Hematopoietic multipotent progenitor cell treated with erythropoietin and hydrocortisone succinate and interleukin-3 and kit ligand, for 17 days (in vitro differentiated cells): ENCODE measurements at regions not wholly inside any gene's neighbourhood (a gene's known extent, or its start where the extent isn't known, plus 50 kb on each side); places are given as distances from the start of the nearest gene placed in this dataset.

Experiments
- DNase-seq: peaks from one replicate; pipeline ENCODE4 v3.0.0-alpha.2; 2015; ENCODE audit warnings: low spot score

- DNase-seq = no peak
Measured at GRCh38 chr20:60903325-60903971, 348.6 kb upstream of the CDH4 start.

- no peak for DNase-seq
Measured at GRCh38 chr20:60904730-60905129, 347.3 kb upstream of the CDH4 start.

GRCh38 chr20:60905919-60906318, 346.1 kb upstream of the CDH4 start:
- no peak for DNase-seq

- no peak for DNase-seq
Measured at GRCh38 chr20:60906555-60906954, 345.5 kb upstream of the CDH4 start.

GRCh38 chr20:60913298-60913697, 338.8 kb upstream of the CDH4 start:
- DNase-seq = no peak

GRCh38 chr20:60921022-60921622, 330.9 kb upstream of the CDH4 start:
- no peak for DNase-seq

- no peak for DNase-seq
Measured at GRCh38 chr20:60926831-60927230, 325.2 kb upstream of the CDH4 start.

GRCh38 chr20:60928341-60928740, 323.7 kb upstream of the CDH4 start:
- no peak for DNase-seq

- DNase-seq = no peak
Measured at GRCh38 chr20:60930023-60930790, 321.9 kb upstream of the CDH4 start.

GRCh38 chr20:60931696-60932095, 320.4 kb upstream of the CDH4 start:
- DNase-seq = no peak

- no peak for DNase-seq
Measured at GRCh38 chr20:60934724-60935123, 317.3 kb upstream of the CDH4 start.

- DNase-seq = no peak
Measured at GRCh38 chr20:60935971-60936370, 316.1 kb upstream of the CDH4 start.

- no peak for DNase-seq
Measured at GRCh38 chr20:60937585-60937984, 314.5 kb upstream of the CDH4 start.

GRCh38 chr20:60941379-60941778, 310.7 kb upstream of the CDH4 start:
- no peak for DNase-seq

- no peak for DNase-seq
Measured at GRCh38 chr20:60947819-60948218, 304.2 kb upstream of the CDH4 start.

GRCh38 chr20:60948224-60948623, 303.8 kb upstream of the CDH4 start:
- DNase-seq = no peak

- no peak for DNase-seq
Measured at GRCh38 chr20:60950561-60950960, 301.5 kb upstream of the CDH4 start.

- DNase-seq = no peak
Measured at GRCh38 chr20:60950974-60951373, 301.1 kb upstream of the CDH4 start.

- no peak for DNase-seq
Measured at GRCh38 chr20:60952861-60953260, 299.2 kb upstream of the CDH4 start.

GRCh38 chr20:60953321-60953720, 298.7 kb upstream of the CDH4 start:
- DNase-seq = no peak

GRCh38 chr20:60955706-60956105, 296.4 kb upstream of the CDH4 start:
- DNase-seq = no peak

GRCh38 chr20:60956194-60956593, 295.9 kb upstream of the CDH4 start:
- no peak for DNase-seq

GRCh38 chr20:60957621-60958020, 294.4 kb upstream of the CDH4 start:
- DNase-seq = no peak
